ENCODE measurements at regions not wholly inside any gene's neighbourhood (a gene's known extent, or its start where the extent isn't known, plus 50 kb on each side); places are given as distances from the start of the nearest gene placed in this dataset.
A peak's percentile ranks its signal among the peaks of the same experiment; 100 is the strongest.
"Not testable (repeated sequence)": the region's sequence is repeated elsewhere in the genome, so short reads cannot be mapped to it uniquely, and the experiment has no call there.

GRCh38 chr10:84005403-84005802 is 133.9 kb upstream of the GHITM start:
- no peak for DNase-seq

GRCh38 chr10:84007482-84007881 is 131.8 kb upstream of the GHITM start:
- DNase-seq, result no peak

DNA sequence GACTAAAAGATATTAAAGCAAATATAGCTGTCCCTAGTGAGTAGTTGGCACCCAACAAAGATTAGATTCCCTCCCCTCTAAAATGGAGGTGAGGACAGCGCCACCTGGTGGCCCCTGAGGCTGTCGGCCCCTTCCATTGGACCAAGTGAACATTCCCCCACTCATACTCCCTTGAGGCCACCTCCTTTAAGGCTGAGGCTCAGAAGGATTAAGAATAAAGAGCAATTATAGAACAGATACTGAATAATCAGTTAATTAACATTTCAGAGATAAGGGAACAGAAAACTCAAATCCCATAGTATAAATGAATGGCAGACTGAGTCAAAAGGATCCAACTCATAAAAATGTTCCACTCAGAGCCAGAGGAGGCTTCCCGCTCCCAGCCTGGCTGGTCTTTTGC is 130.4 kb upstream of the GHITM start:
- DNase-seq, result peak in 1 of 2 experiments; percentile 21

DNA sequence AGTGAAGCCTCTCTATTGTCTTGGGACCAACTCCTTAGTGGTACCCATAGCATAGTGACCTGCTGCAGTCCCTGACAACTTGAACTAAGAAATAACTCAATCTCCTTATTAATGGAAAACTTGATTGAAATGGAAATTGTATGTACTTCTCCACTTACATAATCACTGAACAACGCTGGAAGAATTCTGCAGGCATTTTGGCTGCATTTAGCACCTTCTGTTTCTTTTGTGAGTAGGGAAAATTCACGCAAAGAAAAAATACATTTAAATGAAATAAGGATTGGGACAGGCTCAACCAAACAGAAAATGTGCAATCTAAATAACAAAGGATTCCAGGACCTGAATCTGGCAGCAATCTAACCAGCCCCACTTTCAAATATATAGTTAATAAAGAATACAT is 126.9 kb upstream of the GHITM start:
- no peak for DNase-seq

- DNase-seq, result no peak
Measured at GRCh38 chr10:84012831-84013458, 126.4 kb upstream of the GHITM start.

DNA sequence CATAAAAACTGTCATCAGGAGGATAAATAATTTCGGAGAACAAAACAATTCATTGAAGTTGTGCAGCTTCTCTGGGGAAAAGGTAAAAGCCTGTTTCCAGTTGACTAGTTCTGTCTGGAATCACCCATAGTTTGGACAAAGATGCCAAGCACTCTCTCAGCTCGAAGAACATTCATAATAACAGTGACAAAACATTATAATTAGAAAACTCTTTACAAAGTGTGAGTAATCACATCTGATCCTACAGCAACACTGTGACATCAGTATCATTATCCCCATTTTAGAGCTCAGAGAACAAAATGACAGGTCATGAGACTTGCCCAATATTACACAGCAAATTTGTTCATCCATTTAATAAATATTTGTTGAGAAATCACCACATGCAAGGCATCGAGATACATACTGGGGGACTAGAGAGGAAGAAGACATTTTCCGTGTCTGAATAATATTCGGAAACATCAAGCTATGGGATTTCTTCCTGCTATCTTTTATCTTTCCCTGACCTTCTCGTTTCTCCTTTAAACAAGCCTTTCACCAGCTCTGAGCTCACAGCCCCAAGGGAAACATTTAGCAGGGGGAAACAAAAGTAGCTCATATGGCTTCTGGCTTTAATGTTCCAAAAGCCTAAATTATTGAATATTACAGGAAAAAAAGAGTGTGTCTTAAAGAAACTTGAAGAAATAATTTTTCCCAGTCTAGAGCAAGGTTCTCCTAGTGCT is 123.3 kb upstream of the GHITM start:
- DNase-seq, result no peak

- no peak for DNase-seq
Measured at GRCh38 chr10:84018826-84019225, 120.5 kb upstream of the GHITM start.

DNA sequence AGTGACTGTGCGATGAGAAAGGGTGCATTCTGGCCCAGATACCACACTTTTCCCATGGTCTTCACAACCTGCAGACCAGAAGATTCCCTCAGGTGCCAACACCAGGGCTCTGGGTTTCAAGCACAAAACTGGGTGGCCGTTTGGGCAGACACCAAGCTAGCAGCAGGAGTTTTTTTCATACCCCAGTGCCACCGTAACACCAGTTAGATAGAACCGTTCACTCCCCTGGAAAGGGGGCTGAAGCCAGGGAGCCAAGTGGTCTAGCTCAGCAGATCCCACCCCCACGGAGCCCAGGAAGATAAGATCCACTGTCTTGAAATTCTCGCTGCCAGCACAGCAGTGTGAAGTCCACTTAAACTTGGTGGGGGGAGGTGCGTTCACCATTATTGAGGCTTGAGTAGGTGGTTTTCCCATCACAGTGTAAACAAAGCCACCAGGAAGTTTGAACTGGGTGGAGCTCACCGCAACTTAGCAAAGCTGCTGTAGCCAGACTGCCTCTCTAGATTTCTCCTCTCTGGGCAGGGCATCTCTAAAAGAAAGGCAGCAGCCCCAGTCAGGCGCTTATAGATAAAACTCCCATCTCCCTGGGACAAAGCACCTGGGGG is 119.4 kb upstream of the GHITM start:
- DNase-seq, result not testable (repeated sequence)

DNA sequence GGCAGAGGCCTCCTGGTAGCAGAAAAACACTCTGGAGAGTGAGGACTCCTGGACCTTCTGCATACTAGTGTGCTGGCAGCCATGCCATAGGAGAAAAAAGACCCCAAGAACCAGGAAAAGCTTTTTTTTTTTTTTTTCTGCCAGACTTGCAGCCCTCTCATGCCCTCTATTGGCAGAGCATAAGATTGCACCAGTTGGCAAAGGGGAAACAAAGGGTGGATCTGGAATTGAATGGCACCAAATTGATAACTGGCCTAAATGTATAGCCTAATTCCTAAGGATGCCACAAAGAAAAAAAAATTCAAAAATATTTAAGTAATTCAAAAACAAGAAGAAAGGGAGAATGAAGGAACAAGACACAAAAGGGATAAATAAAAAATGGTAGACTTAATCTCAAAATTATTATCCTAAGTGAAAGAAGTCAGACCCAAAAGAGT is 112.5 kb upstream of the GHITM start:
- DNase-seq, result peak in 1 of 2 experiments; percentile 21

GRCh38 chr10:84029840-84030239 is 109.5 kb upstream of the GHITM start:
- no peak for DNase-seq

- DNase-seq, result no peak
Measured at GRCh38 chr10:84038035-84038434, 101.3 kb upstream of the GHITM start.

DNA sequence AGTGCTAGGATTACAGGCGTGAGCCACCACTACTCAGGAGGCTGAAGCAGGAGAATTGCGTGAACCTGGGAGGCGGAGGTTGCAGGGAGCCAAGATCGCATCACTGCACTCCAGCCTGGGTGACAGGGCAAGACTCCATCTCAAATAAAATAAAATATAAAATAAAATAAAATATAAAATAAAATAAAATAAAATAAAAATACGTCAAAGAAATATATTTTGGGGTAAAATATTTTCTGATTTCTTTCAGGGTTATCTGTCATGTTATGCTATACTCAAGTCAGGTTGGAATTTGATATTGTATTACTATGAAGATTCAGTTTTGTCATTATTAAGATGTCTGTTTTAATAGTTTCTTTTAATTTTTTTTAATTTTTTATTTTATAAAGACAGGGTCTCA is 99.4 kb upstream of the GHITM start:
- DNase-seq, result no peak

DNA sequence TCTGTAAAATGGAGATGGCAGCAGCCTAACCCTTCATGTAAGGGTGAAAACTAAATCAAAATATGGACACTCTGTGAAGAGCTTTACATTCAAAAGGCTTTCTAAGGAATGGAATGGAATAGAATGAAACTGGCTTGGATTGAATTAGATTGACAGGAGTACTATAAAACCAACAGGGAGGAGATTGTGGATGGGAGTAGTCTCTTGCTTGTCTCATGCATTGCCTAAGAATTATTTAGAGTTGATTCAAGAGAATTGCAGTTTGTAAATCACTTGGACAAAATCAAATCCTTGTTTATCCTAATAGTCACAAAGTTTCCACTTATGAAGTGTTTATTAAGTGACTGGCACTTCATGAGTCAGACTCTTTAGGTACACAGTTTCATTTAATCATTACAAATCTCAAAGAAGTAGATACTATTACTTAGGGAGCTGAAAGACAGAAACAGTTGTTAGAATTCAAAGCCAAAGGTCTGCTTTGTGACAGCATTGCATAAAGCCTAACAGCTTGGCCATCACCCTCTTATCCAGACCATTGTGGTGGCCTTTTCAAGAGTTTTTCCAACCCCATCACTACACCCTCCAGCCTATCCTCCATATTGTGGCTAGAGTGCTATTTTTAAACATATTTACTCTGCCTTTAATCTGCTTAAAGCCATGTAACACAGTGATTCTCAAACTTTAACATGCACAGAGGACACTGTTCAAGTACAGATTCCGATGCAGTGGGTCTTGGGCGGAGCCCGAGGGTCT is 91.9 kb upstream of the GHITM start:
- no peak for DNase-seq

GRCh38 chr10:84049645-84050011 is 89.7 kb upstream of the GHITM start:
- DNase-seq, result no peak

- no peak for DNase-seq
Measured at GRCh38 chr10:84053626-84054025, 85.7 kb upstream of the GHITM start.

- no peak for DNase-seq
Measured at GRCh38 chr10:84054743-84055142, 84.6 kb upstream of the GHITM start.

- no peak for DNase-seq
Measured at GRCh38 chr10:84059526-84059925, 79.8 kb upstream of the GHITM start.

GRCh38 chr10:84063440-84063839 is 75.9 kb upstream of the GHITM start:
- DNase-seq, result no peak

DNA sequence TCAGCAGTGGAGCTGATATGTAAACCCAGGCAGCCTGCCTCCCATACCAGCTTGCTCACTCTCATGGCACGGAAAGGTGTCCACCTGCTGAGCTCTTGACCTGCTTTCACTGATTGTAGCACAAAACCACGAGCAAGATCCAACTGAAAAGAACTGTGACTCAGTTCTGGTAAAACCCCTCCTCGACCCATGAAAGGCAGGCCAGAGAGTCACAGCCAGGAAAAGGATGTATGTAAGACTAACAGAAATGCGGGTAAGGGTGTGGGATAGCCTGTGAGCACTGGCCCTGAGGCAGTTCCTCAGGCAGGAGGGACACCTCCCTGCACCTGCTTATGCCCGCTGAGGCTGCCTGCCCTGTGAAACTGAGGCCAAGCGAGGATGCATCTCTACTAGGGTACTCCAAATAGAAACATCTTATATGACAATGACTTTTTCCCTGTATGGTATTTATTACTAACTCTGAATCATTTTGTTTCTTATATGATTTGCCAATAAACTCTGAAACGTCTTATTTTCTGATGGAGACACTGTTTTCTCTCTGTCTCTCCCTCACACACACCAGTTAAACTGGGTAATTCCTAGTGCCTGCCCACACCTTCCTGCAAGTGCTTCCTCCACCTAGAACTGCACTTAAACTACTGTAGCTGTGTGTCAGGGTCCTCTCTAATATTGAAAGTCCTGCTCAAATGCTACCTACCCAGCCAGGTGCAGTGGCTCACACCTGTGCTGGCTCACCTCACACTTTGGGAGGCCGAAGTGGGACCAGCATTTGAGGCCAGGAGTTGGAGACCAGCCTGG is 73.3 kb upstream of the GHITM start:
- no peak for DNase-seq

GRCh38 chr10:84074521-84074920 is 64.8 kb upstream of the GHITM start:
- DNase-seq, result no peak

DNA sequence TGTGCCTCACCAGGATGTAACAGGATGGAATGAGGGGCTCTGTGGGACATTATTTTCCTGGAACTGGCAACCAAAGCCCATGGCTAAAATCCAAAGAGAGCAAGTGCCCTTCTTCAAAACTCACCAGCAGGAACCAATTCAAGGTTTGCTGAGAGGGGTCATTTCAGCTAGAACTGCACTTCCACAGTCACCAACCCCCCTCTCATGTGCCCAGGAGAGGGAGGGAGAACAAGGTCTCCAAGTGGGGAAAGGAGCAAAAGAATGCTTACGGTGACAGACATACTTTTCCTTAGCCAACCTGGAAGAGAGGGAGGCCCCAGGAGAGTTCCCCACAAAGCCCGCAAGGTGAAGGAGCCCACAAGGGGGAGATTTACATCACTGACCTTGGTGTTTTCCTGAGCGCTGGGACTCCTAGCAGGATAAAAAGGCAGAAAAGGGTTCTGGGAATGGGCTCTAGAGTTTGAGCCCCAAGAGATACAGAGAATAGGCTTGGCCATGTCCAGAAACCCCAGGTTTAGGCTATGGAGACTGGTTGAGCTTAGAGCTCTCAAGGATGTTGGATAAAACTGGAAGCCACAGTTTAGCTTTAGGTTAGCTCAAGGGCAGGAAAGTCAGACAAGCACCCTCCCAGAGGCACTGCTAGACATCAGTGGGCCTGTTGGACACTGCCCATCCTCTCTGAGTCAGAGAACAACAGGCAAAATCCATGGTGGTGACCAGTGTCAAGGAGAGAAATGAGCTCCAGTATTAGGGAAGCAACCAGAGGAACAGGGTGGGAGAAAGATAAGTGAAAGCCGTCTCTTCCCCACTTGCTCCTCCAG is 63.9 kb upstream of the GHITM start:
- no peak for DNase-seq

DNA sequence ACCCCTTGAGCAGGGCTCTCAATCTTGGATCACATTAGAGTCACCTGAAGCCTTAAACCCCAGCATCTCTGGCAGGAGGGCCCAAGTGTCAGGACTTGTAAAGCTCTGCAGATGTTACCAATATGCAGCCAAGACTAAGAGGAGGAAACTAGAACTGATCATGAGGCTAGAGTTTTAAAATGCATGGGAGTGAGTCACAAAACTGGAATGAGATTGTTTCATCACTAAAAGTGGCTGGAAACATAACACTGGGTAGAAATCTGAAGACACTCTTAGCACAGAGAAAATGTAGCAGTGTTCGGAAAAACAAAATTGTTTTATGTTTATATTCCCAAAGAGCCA is 63.3 kb upstream of the GHITM start:
- no peak for DNase-seq
